ENCODE measurements at regions not wholly inside any gene's neighbourhood (a gene's known extent, or its start where the extent isn't known, plus 50 kb on each side); places are given as distances from the start of the nearest gene placed in this dataset.

- TF ChIP-seq, protein P1, sequence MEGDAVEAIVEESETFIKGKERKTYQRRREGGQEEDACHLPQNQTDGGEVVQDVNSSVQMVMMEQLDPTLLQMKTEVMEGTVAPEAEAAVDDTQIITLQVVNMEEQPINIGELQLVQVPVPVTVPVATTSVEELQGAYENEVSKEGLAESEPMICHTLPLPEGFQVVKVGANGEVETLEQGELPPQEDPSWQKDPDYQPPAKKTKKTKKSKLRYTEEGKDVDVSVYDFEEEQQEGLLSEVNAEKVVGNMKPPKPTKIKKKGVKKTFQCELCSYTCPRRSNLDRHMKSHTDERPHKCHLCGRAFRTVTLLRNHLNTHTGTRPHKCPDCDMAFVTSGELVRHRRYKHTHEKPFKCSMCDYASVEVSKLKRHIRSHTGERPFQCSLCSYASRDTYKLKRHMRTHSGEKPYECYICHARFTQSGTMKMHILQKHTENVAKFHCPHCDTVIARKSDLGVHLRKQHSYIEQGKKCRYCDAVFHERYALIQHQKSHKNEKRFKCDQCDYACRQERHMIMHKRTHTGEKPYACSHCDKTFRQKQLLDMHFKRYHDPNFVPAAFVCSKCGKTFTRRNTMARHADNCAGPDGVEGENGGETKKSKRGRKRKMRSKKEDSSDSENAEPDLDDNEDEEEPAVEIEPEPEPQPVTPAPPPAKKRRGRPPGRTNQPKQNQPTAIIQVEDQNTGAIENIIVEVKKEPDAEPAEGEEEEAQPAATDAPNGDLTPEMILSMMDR (IDR thresholded peaks at IDR 0.05; ENCODE audit: borderline replicate concordance, extremely low read depth, low read length, poor library complexity, severe bottlenecking), result no peak
- TF ChIP-seq EZH2 (IDR thresholded peaks at IDR 0.05; ENCODE audit: borderline replicate concordance, low read depth, low read length, severe bottlenecking), result no peak
These were observed 131.3 kb downstream of the TBC1D30 start for GRCh38 chr12:64955746-64956145.

All from DND-41 (cell line).